Stimulated activated naive CD8-positive, alpha-beta T cell treated with anti-CD3 and anti-CD28 coated beads, Interleukin-15, Interleukin-2, amounts not matched to agents 100 ng/mL and 50 ng/mL, for 24 hours (primary cell): ENCODE measurements at regions not wholly inside any gene's neighbourhood (a gene's known extent, or its start where the extent isn't known, plus 50 kb on each side); places are given as distances from the start of the nearest gene placed in this dataset.

Experiments
- H3K27ac Mint-ChIP-seq: one replicate; pipeline ENCODE4 v1.8.0; 2021; ENCODE audit warnings: mild to moderate bottlenecking, mixed read lengths
- H3K27me3 Mint-ChIP-seq: one replicate; pipeline ENCODE4 v1.8.0; 2021; ENCODE audit warnings: mixed read lengths
- H3K36me3 Mint-ChIP-seq: one replicate; pipeline ENCODE4 v1.8.0; 2021; ENCODE audit warnings: low read depth, mixed read lengths
- H3K4me1 Mint-ChIP-seq: one replicate; pipeline ENCODE4 v1.8.0; 2021; ENCODE audit warnings: low read depth, mixed read lengths
- H3K4me3 Mint-ChIP-seq: one replicate; pipeline ENCODE4 v1.8.0; 2021; ENCODE audit warnings: mild to moderate bottlenecking, mixed read lengths
- H3K9me3 Mint-ChIP-seq: one replicate; pipeline ENCODE4 v1.8.0; 2021; ENCODE audit warnings: mixed read lengths

DNA sequence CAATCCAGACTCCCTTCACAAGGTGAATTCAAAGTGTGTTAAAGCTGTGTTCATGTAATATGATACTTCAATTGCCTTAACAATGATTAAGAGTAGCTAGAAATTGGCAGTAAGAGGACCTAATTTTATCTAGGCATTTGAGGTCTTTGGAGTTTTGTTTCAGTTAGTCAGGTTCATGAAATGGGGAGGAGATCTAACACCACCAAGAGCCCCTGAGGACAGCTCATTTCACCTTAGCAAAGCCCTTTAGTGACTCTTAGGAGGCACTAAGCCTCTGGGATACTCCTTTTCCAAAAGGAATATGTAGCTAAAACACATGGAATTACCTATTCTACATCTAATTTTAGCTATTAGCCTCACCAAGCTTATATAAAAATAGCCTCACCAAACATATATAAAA is 716.5 kb upstream of the RAB6C start:
- no peak overlapping the region for H3K27ac Mint-ChIP-seq
- H3K9me3 Mint-ChIP-seq, result peaks cover 26% of the 10 kb centered on the region
- H3K4me3 Mint-ChIP-seq, result no peak overlapping the region
- H3K4me1 Mint-ChIP-seq, result no peaks in the 10 kb centered on the region
- H3K36me3 Mint-ChIP-seq, result peaks cover 6% of the 10 kb centered on the region
- peaks cover 5% of the 10 kb centered on the region for H3K27me3 Mint-ChIP-seq

DNA sequence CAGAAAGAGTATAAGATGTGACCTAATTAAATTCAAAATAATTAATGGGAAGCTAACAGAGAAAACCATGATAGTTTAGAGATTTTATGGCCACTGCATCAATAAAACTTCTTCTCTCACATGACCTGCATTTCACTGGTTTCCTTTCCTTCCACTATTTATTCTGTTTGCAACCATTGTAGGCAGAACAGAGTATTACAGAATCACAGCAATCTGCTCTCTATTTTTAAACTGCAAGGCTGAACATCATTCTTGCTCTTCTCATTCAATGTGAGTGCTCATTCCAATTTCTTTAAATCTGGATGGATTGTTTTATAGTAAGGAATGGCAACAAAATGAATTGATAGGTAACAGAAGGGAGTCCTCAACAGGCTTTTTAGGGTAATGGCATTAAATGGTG is 715.5 kb upstream of the RAB6C start:
- peaks cover 5% of the 10 kb centered on the region for H3K27me3 Mint-ChIP-seq
- no peak overlapping the region for H3K27ac Mint-ChIP-seq
- H3K4me1 Mint-ChIP-seq, result no peaks in the 10 kb centered on the region
- H3K9me3 Mint-ChIP-seq, result peaks cover 22% of the 10 kb centered on the region
- H3K4me3 Mint-ChIP-seq, result no peak overlapping the region
- peaks cover 6% of the 10 kb centered on the region for H3K36me3 Mint-ChIP-seq

DNA sequence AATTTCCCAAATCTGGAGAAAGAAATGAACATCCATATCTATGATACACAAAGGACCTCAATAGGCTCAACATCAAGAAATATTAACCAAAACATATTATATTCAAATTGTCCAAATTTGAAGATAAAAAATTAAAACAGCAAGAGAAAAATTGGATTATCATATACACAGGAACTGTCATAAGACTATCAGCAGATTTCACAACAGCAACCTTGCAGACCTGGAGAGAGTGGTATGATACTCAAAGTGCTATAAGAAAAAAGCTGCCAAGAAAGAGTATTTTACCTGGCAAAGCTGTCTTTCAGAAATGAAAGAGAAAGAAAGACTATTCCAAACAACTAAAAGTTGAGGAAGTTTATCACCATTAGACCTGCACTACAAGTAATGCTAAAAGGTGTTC is 711.9 kb upstream of the RAB6C start:
- no peak overlapping the region for H3K4me3 Mint-ChIP-seq
- peaks cover 5% of the 10 kb centered on the region for H3K27me3 Mint-ChIP-seq
- H3K36me3 Mint-ChIP-seq, result peaks cover 6% of the 10 kb centered on the region

DNA sequence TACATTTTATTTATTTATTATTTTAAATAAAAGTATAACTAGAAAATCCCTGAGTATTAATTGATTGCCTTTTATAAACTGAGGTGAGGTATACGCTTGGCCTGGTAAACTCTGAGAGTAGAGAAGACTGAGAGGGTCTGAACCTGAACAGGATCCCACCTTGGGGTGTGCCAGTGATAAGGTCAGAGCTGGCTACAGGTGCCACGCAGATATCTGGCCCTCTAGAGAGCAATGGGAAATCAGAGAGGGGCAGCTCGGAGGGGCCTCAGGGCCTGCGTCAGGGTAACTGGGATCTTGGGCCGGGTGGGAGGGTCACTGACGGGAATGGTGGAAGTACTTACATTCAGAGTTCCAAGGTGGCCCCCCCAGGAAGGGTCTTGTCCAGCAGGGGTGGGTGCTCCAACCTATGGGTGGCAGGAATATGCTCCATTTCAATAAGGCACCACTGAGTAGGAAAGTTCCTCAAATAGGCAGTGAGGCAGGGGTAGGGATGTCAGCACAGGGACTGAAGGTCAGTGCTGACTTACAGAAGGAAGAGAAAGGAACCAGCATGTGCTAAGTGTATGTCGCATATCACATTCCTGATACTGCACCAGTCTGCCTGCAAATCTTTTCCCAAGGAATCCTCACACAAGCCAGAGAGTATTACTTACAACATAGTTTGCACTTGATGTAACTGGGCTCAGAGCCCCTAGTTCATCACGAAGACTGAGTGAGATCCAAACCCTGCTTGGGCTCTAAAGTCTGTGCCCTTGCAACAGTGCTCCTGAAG is 706.0 kb upstream of the RAB6C start:
- no peaks in the 10 kb centered on the region for H3K4me1 Mint-ChIP-seq
- H3K27me3 Mint-ChIP-seq, result no peaks in the 10 kb centered on the region
- H3K9me3 Mint-ChIP-seq, result no peaks in the 10 kb centered on the region

More for the DNA sequence above, 711.9 kb upstream of the RAB6C start:
- no peaks in the 10 kb centered on the region for H3K4me1 Mint-ChIP-seq
- H3K27ac Mint-ChIP-seq, result no peak overlapping the region
- H3K9me3 Mint-ChIP-seq, result peaks cover 16% of the 10 kb centered on the region

GRCh38 chr2:129274038-129274415 is 705.4 kb upstream of the RAB6C start:
- Mint-ChIP-seq H3K27me3 (no peaks in the 10 kb centered on the region), H3K4me1 (no peaks in the 10 kb centered on the region), H3K27ac (no peak overlapping the region), H3K36me3 (no peaks in the 10 kb centered on the region), H3K9me3 (no peaks in the 10 kb centered on the region), H3K4me3 (no peak overlapping the region)

More for the DNA sequence above, 706.0 kb upstream of the RAB6C start:
- H3K4me3 Mint-ChIP-seq, result no peak overlapping the region
- H3K27ac Mint-ChIP-seq, result no peak overlapping the region
- H3K36me3 Mint-ChIP-seq, result no peaks in the 10 kb centered on the region

DNA sequence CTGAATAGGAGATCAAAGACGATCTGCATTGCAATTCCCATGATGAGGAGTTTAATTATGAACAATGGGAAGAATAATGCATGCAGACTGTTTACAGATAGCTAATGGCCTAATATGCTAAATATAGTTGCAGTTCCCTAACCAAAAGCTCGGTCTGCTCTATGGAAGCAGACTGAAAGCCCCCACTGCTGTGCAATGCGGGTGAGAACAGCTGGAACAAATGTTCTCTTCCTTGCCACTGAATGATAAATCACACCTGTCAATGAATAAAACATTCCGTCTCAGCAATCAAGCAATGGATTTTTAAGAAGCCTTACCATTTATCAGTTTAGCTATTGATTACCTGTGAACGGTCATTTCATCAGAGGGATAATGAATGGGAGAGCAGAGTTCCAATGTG is 704.5 kb upstream of the RAB6C start:
- H3K36me3 Mint-ChIP-seq, result no peaks in the 10 kb centered on the region
- H3K27ac Mint-ChIP-seq, result no peak overlapping the region
- H3K9me3 Mint-ChIP-seq, result no peaks in the 10 kb centered on the region
- H3K4me3 Mint-ChIP-seq, result no peak overlapping the region
- H3K4me1 Mint-ChIP-seq, result no peaks in the 10 kb centered on the region
- no peaks in the 10 kb centered on the region for H3K27me3 Mint-ChIP-seq

DNA sequence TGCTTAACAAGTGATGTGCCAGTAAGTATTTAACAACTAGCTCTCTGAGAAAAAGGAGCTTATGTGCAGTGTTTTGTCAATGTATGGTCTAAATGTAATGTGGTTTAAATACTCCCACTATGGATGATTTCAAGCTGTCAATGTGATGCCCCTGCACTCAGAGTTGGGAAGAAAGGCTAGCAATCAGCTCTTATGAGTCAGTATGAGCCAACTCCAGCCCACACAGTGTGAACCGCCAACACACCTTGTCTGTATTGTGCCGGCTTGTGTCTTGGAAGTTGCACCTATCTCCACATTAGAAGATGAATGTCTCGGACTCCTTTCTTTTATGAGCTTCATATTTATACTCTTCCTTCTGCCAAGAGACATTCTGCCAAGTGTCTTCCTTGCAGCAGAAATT is 703.8 kb upstream of the RAB6C start:
- Mint-ChIP-seq H3K27ac (no peak overlapping the region), H3K4me1 (no peaks in the 10 kb centered on the region), H3K27me3 (no peaks in the 10 kb centered on the region), H3K36me3 (no peaks in the 10 kb centered on the region), H3K9me3 (no peaks in the 10 kb centered on the region), H3K4me3 (no peak overlapping the region)

DNA sequence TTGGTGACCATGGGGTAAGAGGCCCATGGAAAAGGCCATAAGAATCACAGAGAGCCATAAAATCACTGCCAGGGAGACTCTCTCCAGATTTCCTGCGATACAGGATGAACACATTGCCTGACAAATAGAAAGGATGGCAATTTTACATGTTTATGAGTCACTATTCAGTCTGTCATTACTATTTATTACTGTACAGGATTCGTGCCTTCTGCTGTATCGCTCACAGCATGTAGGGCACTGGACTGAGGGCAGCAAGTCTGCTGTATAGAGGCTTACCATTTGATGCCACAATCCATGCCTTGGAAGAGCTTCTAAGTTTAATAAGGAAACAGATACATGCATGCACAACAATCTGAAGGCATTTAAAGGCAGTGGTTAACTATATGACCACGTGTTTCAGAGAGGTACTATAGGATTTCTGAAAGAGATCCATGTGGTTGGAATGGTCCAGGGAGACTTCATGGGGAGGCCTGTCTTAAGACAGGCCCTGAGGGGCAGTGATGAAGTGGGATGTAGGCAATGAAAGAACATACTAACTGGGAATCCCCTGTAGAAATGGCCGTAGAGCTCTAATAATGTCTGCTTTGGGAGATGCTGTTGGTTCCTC is 702.4 kb upstream of the RAB6C start:
- H3K27ac Mint-ChIP-seq, result no peak overlapping the region
- H3K4me1 Mint-ChIP-seq, result no peaks in the 10 kb centered on the region
- H3K27me3 Mint-ChIP-seq, result no peaks in the 10 kb centered on the region
- no peak overlapping the region for H3K4me3 Mint-ChIP-seq
- H3K9me3 Mint-ChIP-seq, result no peaks in the 10 kb centered on the region
- no peaks in the 10 kb centered on the region for H3K36me3 Mint-ChIP-seq

DNA sequence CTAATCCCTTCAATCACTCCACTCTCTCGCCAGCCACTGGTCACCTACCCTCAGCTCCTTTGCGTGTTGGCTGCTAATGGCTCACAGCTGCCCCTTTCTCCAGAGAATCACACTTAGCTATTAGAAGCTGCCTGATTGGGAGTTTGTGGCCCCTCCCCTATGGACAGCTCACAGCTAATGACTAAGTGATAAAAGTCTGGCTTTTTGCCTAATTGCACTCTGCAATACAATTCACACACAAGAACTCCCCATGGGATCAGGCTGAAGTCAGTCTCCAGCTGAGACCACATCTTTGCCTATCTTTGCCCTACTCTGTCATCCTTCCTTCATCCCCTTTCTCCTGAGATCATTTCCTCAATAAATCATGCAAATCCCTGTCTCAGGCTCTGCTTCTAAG is 701.9 kb upstream of the RAB6C start:
- H3K27me3 Mint-ChIP-seq, result no peaks in the 10 kb centered on the region
- no peak overlapping the region for H3K27ac Mint-ChIP-seq
- no peak overlapping the region for H3K4me3 Mint-ChIP-seq
- no peaks in the 10 kb centered on the region for H3K4me1 Mint-ChIP-seq
- H3K9me3 Mint-ChIP-seq, result no peaks in the 10 kb centered on the region
- H3K36me3 Mint-ChIP-seq, result no peaks in the 10 kb centered on the region

DNA sequence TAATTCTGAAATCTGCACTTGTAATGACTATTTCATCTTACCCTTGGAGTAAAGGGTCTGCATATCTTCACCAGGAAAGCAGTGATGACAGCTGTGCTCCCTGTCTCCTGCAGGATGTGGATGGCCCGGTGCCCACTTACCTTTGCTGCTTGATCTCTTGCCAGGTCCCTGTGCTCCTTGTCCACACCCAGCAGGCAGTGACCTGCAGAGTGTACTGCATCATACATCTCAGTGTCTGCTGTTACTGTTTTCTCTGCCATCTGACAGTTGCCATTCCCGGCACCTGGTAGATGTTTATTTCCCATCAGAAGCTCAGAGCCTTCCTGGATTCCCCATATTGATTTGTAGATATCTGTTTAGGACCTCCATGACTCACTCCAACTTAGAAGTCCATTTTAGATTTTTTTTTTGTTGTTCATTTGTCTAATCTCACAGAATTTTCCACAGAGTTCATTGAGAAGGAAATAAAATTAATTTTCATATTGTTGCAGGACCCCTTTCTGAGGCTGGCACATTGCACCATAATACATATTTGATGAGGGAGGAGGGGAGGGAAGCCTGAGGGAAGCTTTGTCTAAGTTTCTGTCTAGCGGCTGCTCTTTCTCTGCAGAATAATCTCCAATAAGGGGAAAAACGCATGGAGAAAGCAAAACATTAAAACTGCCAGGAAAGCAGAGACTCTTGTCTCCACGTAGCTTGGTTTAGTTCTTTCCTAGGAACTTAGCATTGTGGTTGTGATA is 697.5 kb upstream of the RAB6C start:
- no peaks in the 10 kb centered on the region for H3K36me3 Mint-ChIP-seq
- no peak overlapping the region for H3K4me3 Mint-ChIP-seq
- peaks cover 3% of the 10 kb centered on the region for H3K9me3 Mint-ChIP-seq
- H3K4me1 Mint-ChIP-seq, result no peaks in the 10 kb centered on the region
- H3K27ac Mint-ChIP-seq, result no peak overlapping the region
- H3K27me3 Mint-ChIP-seq, result no peaks in the 10 kb centered on the region

DNA sequence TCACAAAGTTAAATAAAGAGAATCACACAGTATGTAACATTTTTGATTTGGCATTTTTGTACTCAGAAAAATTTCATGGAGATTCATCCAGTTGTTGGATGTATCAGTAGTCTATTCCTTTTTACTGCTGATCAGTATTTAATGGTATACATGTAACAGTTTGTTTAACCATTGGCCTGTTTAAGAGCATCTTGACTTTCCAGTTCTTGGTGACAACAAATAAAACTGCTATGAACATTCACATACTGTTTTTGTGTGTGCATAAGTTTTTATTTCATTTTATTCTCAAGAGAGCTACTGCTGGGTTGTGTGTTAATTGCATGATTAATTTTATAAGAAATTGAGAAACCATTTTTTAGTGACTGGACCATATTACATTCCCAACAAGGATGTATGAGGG is 694.5 kb upstream of the RAB6C start:
- Mint-ChIP-seq H3K4me1 (no peaks in the 10 kb centered on the region), H3K27me3 (no peaks in the 10 kb centered on the region), H3K36me3 (no peaks in the 10 kb centered on the region), H3K9me3 (peaks cover 3% of the 10 kb centered on the region), H3K27ac (no peak overlapping the region), H3K4me3 (no peak overlapping the region)

GRCh38 chr2:129293326-129293725 is 686.1 kb upstream of the RAB6C start:
- Mint-ChIP-seq H3K27me3 (no peaks in the 10 kb centered on the region), H3K36me3 (no peaks in the 10 kb centered on the region), H3K4me3 (no peak overlapping the region), H3K9me3 (peaks cover 7% of the 10 kb centered on the region), H3K27ac (no peak overlapping the region), H3K4me1 (no peaks in the 10 kb centered on the region)

GRCh38 chr2:129296396-129296795 is 683.1 kb upstream of the RAB6C start:
- no peaks in the 10 kb centered on the region for H3K27me3 Mint-ChIP-seq
- H3K4me1 Mint-ChIP-seq, result no peaks in the 10 kb centered on the region
- peaks cover 7% of the 10 kb centered on the region for H3K9me3 Mint-ChIP-seq
- H3K36me3 Mint-ChIP-seq, result no peaks in the 10 kb centered on the region
- H3K27ac Mint-ChIP-seq, result no peak overlapping the region
- H3K4me3 Mint-ChIP-seq, result no peak overlapping the region

- H3K27ac Mint-ChIP-seq, result no peak overlapping the region
- H3K9me3 Mint-ChIP-seq, result peaks cover 7% of the 10 kb centered on the region
These were observed 682.7 kb upstream of the RAB6C start for GRCh38 chr2:129296806-129297205.

GRCh38 chr2:129297430-129297829 is 682.0 kb upstream of the RAB6C start:
- no peaks in the 10 kb centered on the region for H3K4me1 Mint-ChIP-seq
- no peaks in the 10 kb centered on the region for H3K36me3 Mint-ChIP-seq
- no peak overlapping the region for H3K27ac Mint-ChIP-seq
- H3K27me3 Mint-ChIP-seq, result no peaks in the 10 kb centered on the region
- H3K9me3 Mint-ChIP-seq, result peaks cover 7% of the 10 kb centered on the region
- H3K4me3 Mint-ChIP-seq, result no peak overlapping the region

More at GRCh38 chr2:129296806-129297205, 682.7 kb upstream of the RAB6C start:
- Mint-ChIP-seq H3K36me3 (no peaks in the 10 kb centered on the region), H3K4me3 (no peak overlapping the region), H3K27me3 (no peaks in the 10 kb centered on the region), H3K4me1 (no peaks in the 10 kb centered on the region)
